ENCODE measurements at regions not wholly inside any gene's neighbourhood (a gene's known extent, or its start where the extent isn't known, plus 50 kb on each side); places are given as distances from the start of the nearest gene placed in this dataset.

- TF ChIP-seq YY1 (IDR thresholded peaks at IDR 0.05), result no peak
- TF ChIP-seq CTCF (IDR thresholded peaks at IDR 0.05; ENCODE audit: low read depth, low read length, missing input control), result no peak
- TF ChIP-seq MAX (IDR thresholded peaks at IDR 0.05), result no peak
- TF ChIP-seq RXRA (IDR thresholded peaks at IDR 0.05), result no peak
- TF ChIP-seq ATF3 (IDR thresholded peaks at IDR 0.05), result no peak
- TF ChIP-seq REST (IDR thresholded peaks at IDR 0.05), result no peak
- TF ChIP-seq SP1 (IDR thresholded peaks at IDR 0.05), result no peak
- no peak for TF ChIP-seq TAF1 (conservative IDR thresholded peaks at IDR 0.05)
- no peak for TF ChIP-seq EGR1 (IDR thresholded peaks at IDR 0.05; ENCODE audit: low read depth in 2 of 2)
- TF ChIP-seq HNF4G (IDR thresholded peaks at IDR 0.05), result no peak
- no peak for TF ChIP-seq JUND (IDR thresholded peaks at IDR 0.05)
- no peak for TF ChIP-seq GABPA (IDR thresholded peaks at IDR 0.05 in 1 of 2, conservative IDR thresholded peaks at IDR 0.05 in 1 of 2)
These were observed 163.5 kb downstream of the CCER1 start for GRCh38 chr12:90791445-90791844.
